SJSA1 (cell line): ENCODE measurements at regions not wholly inside any gene's neighbourhood (a gene's known extent, or its start where the extent isn't known, plus 50 kb on each side); places are given as distances from the start of the nearest gene placed in this dataset.

Experiments used
- DNase-seq, 2 experiments: peaks; one replicate each; pipeline ENCODE4 v3.0.0-alpha.2; 2015 to 2020; ENCODE audit warnings: low spot score in 2 of 2, low read depth in 1 of 2
- H3K27ac ChIP-seq: fragments of 250-450 bp; sonication (Bioruptor Pico); 2 replicates; pipeline ENCODE4 v1.5.1; 2020; ENCODE audit warnings: mild to moderate bottlenecking, moderate library complexity
- H3K27me3 ChIP-seq: fragments of 250-450 bp; sonication (Bioruptor Pico); replicated peaks from 2 replicates; pipeline ENCODE4 v1.5.1; 2020; ENCODE audit warnings: mild to moderate bottlenecking, moderate library complexity
- H3K36me3 ChIP-seq: fragments of 250-450 bp; sonication (Bioruptor Pico); 2 replicates; pipeline ENCODE4 v1.5.1; 2020; ENCODE audit warnings: mild to moderate bottlenecking
- H3K4me1 ChIP-seq: fragments of 250-450 bp; sonication (Bioruptor Pico); replicated peaks from 2 replicates; pipeline ENCODE4 v1.6.1; 2021; ENCODE audit warnings: mild to moderate bottlenecking
- H3K4me3 ChIP-seq: fragments of 250-450 bp; sonication (Bioruptor Pico); 2 replicates; pipeline ENCODE4 v1.5.1; 2020; ENCODE audit warnings: mild to moderate bottlenecking
- H3K9me3 ChIP-seq: fragments of 250-450 bp; sonication (Bioruptor Pico); replicated peaks from 2 replicates; pipeline ENCODE4 v1.5.1; 2020; ENCODE audit warnings: mild to moderate bottlenecking

- DNase-seq = peak; percentile 55 to 86
- Histone ChIP-seq H3K9me3 (no peaks in the 10 kb centered on the region), H3K36me3 (no peaks in the 10 kb centered on the region), H3K27me3 (no peaks in the 10 kb centered on the region), H3K4me1 (peaks cover 12% of the 10 kb centered on the region; the same call in 1 of the 2 replicates), H3K27ac (peak overlapping the region; percentile 44), H3K4me3 (no peak overlapping the region)
These were observed 569.6 kb upstream of the GJE1 start for GRCh38 chr6:141562851-141563763.

GRCh38 chr6:141562186-141562811, 570.4 kb upstream of the GJE1 start:
- Histone ChIP-seq H3K27ac (peak overlapping the region; percentile 44), H3K27me3 (no peaks in the 10 kb centered on the region), H3K9me3 (no peaks in the 10 kb centered on the region), H3K4me1 (peaks cover 12% of the 10 kb centered on the region; the same call in 1 of the 2 replicates), H3K36me3 (no peaks in the 10 kb centered on the region), H3K4me3 (no peak overlapping the region)
- DNase-seq = no peak

GRCh38 chr6:141561154-141561553, 571.6 kb upstream of the GJE1 start:
- Histone ChIP-seq H3K36me3 (no peaks in the 10 kb centered on the region), H3K4me3 (no peak overlapping the region), H3K27ac (no peak overlapping the region), H3K27me3 (no peaks in the 10 kb centered on the region), H3K9me3 (no peaks in the 10 kb centered on the region), H3K4me1 (peaks cover 12% of the 10 kb centered on the region; the same call in 1 of the 2 replicates)
- DNase-seq = no peak

- Histone ChIP-seq H3K36me3 (no peaks in the 10 kb centered on the region), H3K4me3 (no peak overlapping the region), H3K9me3 (0 out of 2 replicates have a peak, but pooled peaks cover 3% of the 10 kb centered on the region), H3K4me1 (peaks cover 14% of the 10 kb centered on the region), H3K27me3 (no peaks in the 10 kb centered on the region), H3K27ac (0 out of 2 replicates have a peak overlapping the region, but pooled peaks have one; percentile 11)
- DNase-seq = peak in 1 of 2 experiments; percentile 67
These were observed 580.3 kb upstream of the GJE1 start for GRCh38 chr6:141552463-141552862.

- H3K4me3 ChIP-seq = no peak overlapping the region
- H3K27ac ChIP-seq = no peak overlapping the region
- no peak for DNase-seq
- H3K9me3 ChIP-seq = 0 out of 2 replicates have a peak, but pooled peaks cover 3% of the 10 kb centered on the region
- no peaks in the 10 kb centered on the region for H3K27me3 ChIP-seq
- peaks cover 14% of the 10 kb centered on the region for H3K4me1 ChIP-seq
- no peaks in the 10 kb centered on the region for H3K36me3 ChIP-seq
These were observed 580.7 kb upstream of the GJE1 start for GRCh38 chr6:141552031-141552430.

GRCh38 chr6:141551318-141551717, 581.4 kb upstream of the GJE1 start:
- peaks cover 14% of the 10 kb centered on the region for H3K4me1 ChIP-seq
- no peak for DNase-seq

GRCh38 chr6:141550471-141550870, 582.3 kb upstream of the GJE1 start:
- H3K4me3 ChIP-seq = no peak overlapping the region
- H3K27me3 ChIP-seq = no peaks in the 10 kb centered on the region
- no peak overlapping the region for H3K27ac ChIP-seq
- 0 out of 2 replicates have a peak, but pooled peaks cover 3% of the 10 kb centered on the region for H3K9me3 ChIP-seq
- no peaks in the 10 kb centered on the region for H3K36me3 ChIP-seq
- H3K4me1 ChIP-seq = peaks cover 14% of the 10 kb centered on the region
- DNase-seq = no peak

More at GRCh38 chr6:141551318-141551717, 581.4 kb upstream of the GJE1 start:
- Histone ChIP-seq H3K36me3 (no peaks in the 10 kb centered on the region), H3K27ac (no peak overlapping the region), H3K27me3 (no peaks in the 10 kb centered on the region), H3K9me3 (0 out of 2 replicates have a peak, but pooled peaks cover 3% of the 10 kb centered on the region), H3K4me3 (no peak overlapping the region)

GRCh38 chr6:141548966-141549365, 583.8 kb upstream of the GJE1 start:
- Histone ChIP-seq H3K27ac (no peak overlapping the region; the same call in 1 of the 2 replicates), H3K36me3 (no peaks in the 10 kb centered on the region), H3K27me3 (no peaks in the 10 kb centered on the region), H3K9me3 (0 out of 2 replicates have a peak, but pooled peaks cover 3% of the 10 kb centered on the region), H3K4me3 (no peak overlapping the region), H3K4me1 (peaks cover 14% of the 10 kb centered on the region)
- DNase-seq = peak in 1 of 2 experiments; percentile 41

GRCh38 chr6:141541581-141542324, 591.0 kb upstream of the GJE1 start:
- Histone ChIP-seq H3K4me1 (no peaks in the 10 kb centered on the region), H3K27me3 (no peaks in the 10 kb centered on the region), H3K4me3 (no peak overlapping the region), H3K36me3 (no peaks in the 10 kb centered on the region), H3K9me3 (no peaks in the 10 kb centered on the region), H3K27ac (no peak overlapping the region)
- DNase-seq = no peak

GRCh38 chr6:141540207-141540606, 592.5 kb upstream of the GJE1 start:
- Histone ChIP-seq H3K4me1 (no peaks in the 10 kb centered on the region), H3K27ac (no peak overlapping the region), H3K9me3 (no peaks in the 10 kb centered on the region), H3K4me3 (no peak overlapping the region), H3K27me3 (no peaks in the 10 kb centered on the region), H3K36me3 (no peaks in the 10 kb centered on the region)
- DNase-seq = no peak

- Histone ChIP-seq H3K9me3 (no peaks in the 10 kb centered on the region), H3K4me3 (no peak overlapping the region), H3K4me1 (no peaks in the 10 kb centered on the region), H3K27ac (no peak overlapping the region), H3K36me3 (no peaks in the 10 kb centered on the region), H3K27me3 (no peaks in the 10 kb centered on the region)
- no peak for DNase-seq
These were observed 593.1 kb upstream of the GJE1 start for GRCh38 chr6:141539617-141540016.

GRCh38 chr6:141532211-141532610, 600.5 kb upstream of the GJE1 start:
- DNase-seq = no peak
- Histone ChIP-seq H3K4me3 (no peak overlapping the region), H3K27ac (no peak overlapping the region), H3K36me3 (no peaks in the 10 kb centered on the region), H3K4me1 (no peaks in the 10 kb centered on the region), H3K9me3 (no peaks in the 10 kb centered on the region), H3K27me3 (no peaks in the 10 kb centered on the region)

- no peak for DNase-seq
- no peaks in the 10 kb centered on the region for H3K27me3 ChIP-seq
- no peak overlapping the region for H3K27ac ChIP-seq
- H3K36me3 ChIP-seq = no peaks in the 10 kb centered on the region
- no peaks in the 10 kb centered on the region for H3K4me1 ChIP-seq
- no peaks in the 10 kb centered on the region for H3K9me3 ChIP-seq
- no peak overlapping the region for H3K4me3 ChIP-seq
These were observed 601.7 kb upstream of the GJE1 start for GRCh38 chr6:141531040-141531439.
